8988T (cell line): ENCODE measurements at regions not wholly inside any gene's neighbourhood (a gene's known extent, or its start where the extent isn't known, plus 50 kb on each side); places are given as distances from the start of the nearest gene placed in this dataset.

Experiments
- DNase-seq: peaks from one replicate; pipeline ENCODE4 v3.0.0; 2011

DNA sequence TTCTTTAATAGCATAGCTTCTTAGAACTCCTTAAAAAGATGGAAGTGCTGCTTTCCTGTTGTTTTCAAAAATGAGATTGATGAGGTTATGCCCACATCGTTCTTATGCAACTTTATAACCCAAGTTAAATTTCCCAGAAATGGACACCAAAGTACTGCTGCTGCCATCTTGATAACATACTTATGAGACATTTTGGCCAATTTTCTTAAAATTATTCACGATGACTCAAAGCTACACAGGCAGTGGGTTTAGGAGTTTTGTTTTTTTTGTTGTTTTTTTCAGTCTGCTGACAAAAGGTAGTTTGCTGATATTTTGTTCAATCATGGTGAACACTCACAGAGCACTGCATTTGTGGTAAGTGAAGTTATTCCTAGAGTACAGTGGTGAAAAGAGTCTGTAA, 54.9 kb upstream of the RFC3 start:
- no peak for DNase-seq

DNA sequence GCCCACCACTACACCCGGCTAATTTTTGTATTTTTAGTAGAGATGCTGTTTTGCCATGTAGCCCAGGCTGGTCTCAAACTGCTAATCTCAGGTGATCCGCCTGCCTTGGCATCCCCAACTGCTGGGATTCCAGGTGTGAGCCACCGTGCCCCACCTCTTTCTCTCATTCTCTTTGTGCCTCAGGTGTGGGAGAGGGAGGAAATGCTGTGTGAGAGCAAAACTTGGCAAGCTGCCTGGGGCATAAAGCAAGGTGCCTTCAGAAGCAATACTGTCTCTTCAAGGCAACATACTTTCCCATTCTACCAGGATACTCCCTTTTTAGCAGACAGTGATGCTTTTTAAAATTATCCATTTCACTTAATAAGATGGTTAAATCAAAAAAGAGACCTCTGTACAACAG, 53.2 kb upstream of the RFC3 start:
- no peak for DNase-seq

DNA sequence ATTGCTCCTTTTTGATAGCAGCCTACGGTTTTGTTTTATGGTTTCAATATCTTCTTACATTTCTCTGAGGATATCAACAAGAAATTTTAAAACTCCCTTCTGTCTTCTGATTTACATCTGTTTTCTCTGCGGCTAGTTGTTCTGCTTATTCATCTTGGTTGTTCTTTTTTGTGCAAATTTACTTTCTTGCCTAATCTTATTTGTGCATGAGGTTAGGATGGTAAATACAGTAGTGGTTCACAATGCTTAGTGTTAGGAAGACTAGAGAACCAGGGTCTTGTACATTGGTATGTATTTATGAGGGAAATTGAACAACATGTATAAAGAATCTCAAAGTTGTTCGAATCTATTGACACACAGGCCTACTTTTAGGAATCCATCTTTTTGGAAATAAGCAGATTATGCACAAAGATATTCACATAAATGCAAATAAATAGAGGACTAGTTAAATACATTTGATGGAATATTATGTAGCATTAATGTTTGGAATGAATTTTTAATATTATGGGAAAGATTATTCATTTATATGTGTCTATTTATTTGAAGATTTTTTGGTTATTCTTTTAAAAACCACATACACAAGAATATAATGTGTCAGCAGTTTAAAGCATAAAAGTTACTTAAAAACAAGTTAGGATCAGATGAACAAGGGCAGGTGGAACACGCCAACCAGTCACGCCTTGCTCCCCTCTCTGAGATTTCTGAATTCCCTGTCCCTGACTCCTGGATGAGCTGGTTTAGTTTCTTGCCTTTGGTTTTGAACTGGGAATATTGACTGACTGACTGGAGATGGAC, 51.4 kb upstream of the RFC3 start:
- no peak for DNase-seq

DNA sequence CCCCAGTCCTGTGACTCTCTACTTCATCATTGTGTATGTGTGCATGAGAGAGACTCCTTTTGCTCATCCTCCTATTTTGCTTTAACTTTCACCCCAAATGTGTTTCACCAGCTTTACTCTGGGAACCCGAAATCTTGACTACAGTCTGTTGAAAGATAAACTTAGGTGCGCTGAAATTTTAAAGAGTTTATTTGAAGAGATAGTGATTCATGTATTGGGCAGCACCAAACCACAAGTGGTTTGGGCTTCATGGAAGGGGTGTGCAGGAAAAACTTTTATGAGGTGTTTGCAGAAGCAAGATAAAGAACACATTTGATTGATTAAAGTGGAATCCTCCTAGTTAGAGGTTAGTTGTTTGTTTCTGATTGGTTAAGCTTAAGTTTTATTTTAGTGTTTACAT, 50.8 kb upstream of the RFC3 start:
- DNase-seq, result no peak
